DND-41 (cell line): ENCODE measurements at regions not wholly inside any gene's neighbourhood (a gene's known extent, or its start where the extent isn't known, plus 50 kb on each side); places are given as distances from the start of the nearest gene placed in this dataset.

Experiments used
- CTCF ChIP-seq: IDR thresholded peaks from 2 replicates; pipeline ENCODE4 v1.5.1; 2012; ENCODE audit warnings: borderline replicate concordance, low read length, moderate library complexity, mild to moderate bottlenecking; ENCODE audit not compliant: poor library complexity, severe bottlenecking; ENCODE audit errors: extremely low read depth
- EZH2 ChIP-seq: IDR thresholded peaks from 3 replicates; pipeline ENCODE4 v1.6.1; 2012; ENCODE audit warnings: borderline replicate concordance, low read depth, mild to moderate bottlenecking, moderate library complexity, low read length, inconsistent platforms; ENCODE audit not compliant: severe bottlenecking

DNA sequence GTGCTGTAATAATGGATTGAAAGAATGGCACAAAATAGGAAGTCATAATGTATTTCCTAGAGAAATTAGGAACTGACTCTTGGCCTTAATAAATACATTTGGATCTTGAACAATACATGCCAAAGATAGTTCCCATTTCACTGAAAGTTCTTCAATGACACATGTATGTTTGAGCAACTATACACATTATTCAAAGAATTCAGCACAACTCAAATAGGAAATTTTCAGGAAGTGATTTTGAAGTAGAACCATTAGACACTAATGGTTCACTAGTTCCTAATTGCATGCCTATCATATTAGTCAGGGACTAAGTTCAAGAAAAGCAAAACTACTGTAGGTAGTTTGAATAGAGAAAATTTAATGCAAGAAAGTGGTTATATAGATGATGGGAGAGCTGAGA is 404.7 kb downstream of the LMO4 start:
- TF ChIP-seq CTCF (no peak), EZH2 (no peak)
